ENCODE measurements at regions not wholly inside any gene's neighbourhood (a gene's known extent, or its start where the extent isn't known, plus 50 kb on each side); places are given as distances from the start of the nearest gene placed in this dataset.

DNA sequence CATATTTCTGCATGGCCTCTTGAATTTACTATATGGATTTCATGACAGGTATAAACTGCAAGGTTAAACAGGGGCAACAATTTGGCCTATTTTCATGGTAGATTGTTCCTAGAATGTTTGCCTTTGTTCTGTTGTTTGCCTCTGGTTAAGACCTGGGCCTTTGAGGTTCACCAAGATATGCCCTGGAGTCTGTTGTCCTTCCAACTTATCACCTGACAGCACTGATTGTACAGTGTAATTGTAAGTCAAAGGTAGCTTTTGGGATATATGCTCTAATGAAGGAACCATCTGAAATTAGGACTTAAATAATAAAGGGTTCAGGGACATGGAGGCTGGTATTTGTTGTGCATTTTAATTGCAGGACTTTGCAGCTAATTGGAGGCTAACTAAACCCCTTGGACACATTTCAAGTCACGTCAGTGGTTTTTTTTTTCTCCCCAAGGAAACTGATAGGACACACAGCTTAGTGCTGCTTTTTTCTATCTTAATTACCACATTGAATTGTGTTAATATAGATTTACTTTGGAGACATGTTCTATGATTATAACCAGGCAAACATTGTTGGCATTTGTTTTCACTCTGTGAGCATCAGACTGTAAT, 771.2 kb upstream of the LINC00305 start:
- H3K4me3 Mint-ChIP-seq (ENCODE audit: unreplicated experiment): no peak overlapping the region
- no peaks in the 10 kb centered on the region for H3K27me3 Mint-ChIP-seq (ENCODE audit: low read depth)
- no peak for DNase-seq (ENCODE audit: low spot score)
- no peak overlapping the region for H3K27ac Mint-ChIP-seq (ENCODE audit: unreplicated experiment)
- H3K36me3 Mint-ChIP-seq (ENCODE audit: low read depth): no peaks in the 10 kb centered on the region
- H3K4me1 Mint-ChIP-seq (ENCODE audit: low read depth): no peaks in the 10 kb centered on the region
- TF ChIP-seq CTCF (IDR thresholded peaks at IDR 0.05): no peak
- H3K9me3 Mint-ChIP-seq (ENCODE audit: low read depth): no peaks in the 10 kb centered on the region

GRCh38 chr18:64918851-64919250, 770.0 kb upstream of the LINC00305 start:
- no peaks in the 10 kb centered on the region for H3K27me3 Mint-ChIP-seq (ENCODE audit: low read depth)
- no peaks in the 10 kb centered on the region for H3K9me3 Mint-ChIP-seq (ENCODE audit: low read depth)
- no peaks in the 10 kb centered on the region for H3K4me1 Mint-ChIP-seq (ENCODE audit: low read depth)
- DNase-seq (ENCODE audit: low spot score): no peak
- no peak for TF ChIP-seq CTCF (IDR thresholded peaks at IDR 0.05)
- H3K27ac Mint-ChIP-seq (ENCODE audit: unreplicated experiment): no peak overlapping the region
- no peaks in the 10 kb centered on the region for H3K36me3 Mint-ChIP-seq (ENCODE audit: low read depth)
- no peak overlapping the region for H3K4me3 Mint-ChIP-seq (ENCODE audit: unreplicated experiment)

DNA sequence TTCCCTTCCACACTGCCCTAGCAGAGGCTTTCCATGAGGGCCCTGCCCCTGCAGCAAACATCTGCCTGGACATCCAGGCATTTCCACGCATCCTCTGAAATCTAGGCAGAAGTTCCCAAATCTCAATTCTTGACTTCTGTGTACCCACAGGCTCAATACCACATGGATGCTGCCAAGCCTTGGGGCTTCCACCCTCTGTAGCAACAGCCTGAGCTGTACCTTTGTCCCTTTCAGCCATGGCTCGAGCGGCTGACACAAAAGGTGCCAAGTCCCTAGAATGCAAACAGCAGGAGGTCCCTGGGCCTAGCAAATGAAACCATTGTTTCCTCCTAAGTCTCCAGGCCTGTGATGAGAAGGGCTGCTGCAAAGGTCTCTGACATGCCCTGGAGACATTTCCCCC, 744.5 kb upstream of the LINC00305 start:
- H3K4me1 Mint-ChIP-seq (ENCODE audit: low read depth): no peaks in the 10 kb centered on the region
- no peaks in the 10 kb centered on the region for H3K27me3 Mint-ChIP-seq (ENCODE audit: low read depth)
- peaks cover 8% of the 10 kb centered on the region for H3K9me3 Mint-ChIP-seq (ENCODE audit: low read depth)
- no peak for DNase-seq (ENCODE audit: low spot score)
- H3K36me3 Mint-ChIP-seq (ENCODE audit: low read depth): no peaks in the 10 kb centered on the region
- no peak overlapping the region for H3K27ac Mint-ChIP-seq (ENCODE audit: unreplicated experiment)
- H3K4me3 Mint-ChIP-seq (ENCODE audit: unreplicated experiment): no peak overlapping the region
- no peak for TF ChIP-seq CTCF (IDR thresholded peaks at IDR 0.05)

- TF ChIP-seq CTCF (IDR thresholded peaks at IDR 0.05): no peak
- Mint-ChIP-seq H3K27ac (ENCODE audit: unreplicated experiment) (no peak overlapping the region), H3K36me3 (ENCODE audit: low read depth) (no peaks in the 10 kb centered on the region), H3K9me3 (ENCODE audit: low read depth) (peaks cover 8% of the 10 kb centered on the region), H3K4me1 (ENCODE audit: low read depth) (no peaks in the 10 kb centered on the region), H3K4me3 (ENCODE audit: unreplicated experiment) (no peak overlapping the region), H3K27me3 (ENCODE audit: low read depth) (no peaks in the 10 kb centered on the region)
- no peak for DNase-seq (ENCODE audit: low spot score)
These were observed 740.1 kb upstream of the LINC00305 start for GRCh38 chr18:64888956-64889355.

- no peak overlapping the region for H3K4me3 Mint-ChIP-seq (ENCODE audit: unreplicated experiment)
- H3K4me1 Mint-ChIP-seq (ENCODE audit: low read depth): no peaks in the 10 kb centered on the region
- H3K27ac Mint-ChIP-seq (ENCODE audit: unreplicated experiment): no peak overlapping the region
- H3K27me3 Mint-ChIP-seq (ENCODE audit: low read depth): no peaks in the 10 kb centered on the region
- no peak for TF ChIP-seq CTCF (IDR thresholded peaks at IDR 0.05)
- DNase-seq (ENCODE audit: low spot score): no peak
- no peaks in the 10 kb centered on the region for H3K36me3 Mint-ChIP-seq (ENCODE audit: low read depth)
- peaks cover 3% of the 10 kb centered on the region for H3K9me3 Mint-ChIP-seq (ENCODE audit: low read depth)
These were observed 738.1 kb upstream of the LINC00305 start for GRCh38 chr18:64886995-64887394.

Measured in chondrocyte (in vitro differentiated cells).